ENCODE measurements at regions not wholly inside any gene's neighbourhood (a gene's known extent, or its start where the extent isn't known, plus 50 kb on each side); places are given as distances from the start of the nearest gene placed in this dataset.

- Histone ChIP-seq H3K79me2 (ENCODE audit: insufficient read depth, low read length) (no peaks in the 10 kb centered on the region), H3K27ac (ENCODE audit: extremely low read length, insufficient read depth, low read length) (no peak overlapping the region), H3K9me3 (ENCODE audit: low read length) (no peaks in the 10 kb centered on the region), H2AFZ (ENCODE audit: low read length) (no peak overlapping the region), H3K4me1 (ENCODE audit: insufficient read depth, low read length) (peaks cover 26% of the 10 kb centered on the region), H3K4me2 (ENCODE audit: low read depth, low read length) (no peak overlapping the region), H4K20me1 (ENCODE audit: insufficient read depth, low read length) (no peaks in the 10 kb centered on the region), H3K4me3 (replicated peaks in 1 of 3; ENCODE audit: insufficient read depth in 1 of 3, low read depth in 2 of 3, low read length in 3 of 3) (no peak overlapping the region), H3K27me3 (ENCODE audit: control insufficient read depth in 1 of 2, insufficient read depth in 2 of 2, low read length in 2 of 2) (no peaks in the 10 kb centered on the region), H3K36me3 (replicated peaks in 1 of 2; ENCODE audit: control insufficient read depth in 1 of 2, insufficient read depth in 2 of 2, low read length in 2 of 2) (no peaks in the 10 kb centered on the region), H3K9ac (ENCODE audit: insufficient read depth, low read depth, low read length) (no peak overlapping the region)
- no peak for FAIRE-seq
- no peak for TF ChIP-seq ZNF605 (CRISPR knock-in tag; IDR thresholded peaks at IDR 0.05)
- TF ChIP-seq, protein P1, sequence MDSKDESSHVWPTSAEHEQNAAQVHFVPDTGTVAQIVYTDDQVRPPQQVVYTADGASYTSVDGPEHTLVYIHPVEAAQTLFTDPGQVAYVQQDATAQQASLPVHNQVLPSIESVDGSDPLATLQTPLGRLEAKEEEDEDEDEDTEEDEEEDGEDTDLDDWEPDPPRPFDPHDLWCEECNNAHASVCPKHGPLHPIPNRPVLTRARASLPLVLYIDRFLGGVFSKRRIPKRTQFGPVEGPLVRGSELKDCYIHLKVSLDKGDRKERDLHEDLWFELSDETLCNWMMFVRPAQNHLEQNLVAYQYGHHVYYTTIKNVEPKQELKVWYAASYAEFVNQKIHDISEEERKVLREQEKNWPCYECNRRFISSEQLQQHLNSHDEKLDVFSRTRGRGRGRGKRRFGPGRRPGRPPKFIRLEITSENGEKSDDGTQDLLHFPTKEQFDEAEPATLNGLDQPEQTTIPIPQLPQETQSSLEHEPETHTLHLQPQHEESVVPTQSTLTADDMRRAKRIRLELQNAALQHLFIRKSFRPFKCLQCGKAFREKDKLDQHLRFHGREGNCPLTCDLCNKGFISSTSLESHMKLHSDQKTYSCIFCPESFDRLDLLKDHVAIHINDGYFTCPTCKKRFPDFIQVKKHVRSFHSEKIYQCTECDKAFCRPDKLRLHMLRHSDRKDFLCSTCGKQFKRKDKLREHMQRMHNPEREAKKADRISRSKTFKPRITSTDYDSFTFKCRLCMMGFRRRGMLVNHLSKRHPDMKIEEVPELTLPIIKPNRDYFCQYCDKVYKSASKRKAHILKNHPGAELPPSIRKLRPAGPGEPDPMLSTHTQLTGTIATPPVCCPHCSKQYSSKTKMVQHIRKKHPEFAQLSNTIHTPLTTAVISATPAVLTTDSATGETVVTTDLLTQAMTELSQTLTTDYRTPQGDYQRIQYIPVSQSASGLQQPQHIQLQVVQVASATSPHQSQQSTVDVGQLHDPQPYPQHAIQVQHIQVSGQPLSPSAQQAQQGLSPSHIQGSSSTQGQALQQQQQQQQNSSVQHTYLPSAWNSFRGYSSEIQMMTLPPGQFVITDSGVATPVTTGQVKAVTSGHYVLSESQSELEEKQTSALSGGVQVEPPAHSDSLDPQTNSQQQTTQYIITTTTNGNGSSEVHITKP (CRISPR knock-in tag; IDR thresholded peaks at IDR 0.05; ENCODE audit: low read depth), result no peak
- TF ChIP-seq LRRFIP1 (CRISPR knock-in tag; conservative IDR thresholded peaks at IDR 0.05), result no peak
- TF ChIP-seq NBN (conservative IDR thresholded peaks at IDR 0.05), result no peak
- intact Hi-C loops (cut with micrococcal nuclease; ENCODE audit: unreplicated experiment), result no loop called here
- WGBS (ENCODE audit: low lambda C conversion rate), result 96% methylated on average over 2 of the region's 2 CpGs
- no peak for DNase-seq (ENCODE audit: low spot score)
- no peak for ATAC-seq
- CTCF ChIA-PET (ENCODE audit: low intra/inter-chr PET ratio, low total read pairs), result no interaction called here
- BruUV-seq (replicated peaks), result no TSS peak
- in situ Hi-C loops (cut with HindIII; ENCODE audit: extremely low pct_ligation_motif_present, low pct_unique_long_range_greater_than_20kb), result no loop called here
- POLR2A ChIA-PET, result no interaction called here
Observed at GRCh38 chr15:39193611-39194010, 387.3 kb upstream of the THBS1 start.
